ENCODE measurements at regions not wholly inside any gene's neighbourhood (a gene's known extent, or its start where the extent isn't known, plus 50 kb on each side); places are given as distances from the start of the nearest gene placed in this dataset.

DNA sequence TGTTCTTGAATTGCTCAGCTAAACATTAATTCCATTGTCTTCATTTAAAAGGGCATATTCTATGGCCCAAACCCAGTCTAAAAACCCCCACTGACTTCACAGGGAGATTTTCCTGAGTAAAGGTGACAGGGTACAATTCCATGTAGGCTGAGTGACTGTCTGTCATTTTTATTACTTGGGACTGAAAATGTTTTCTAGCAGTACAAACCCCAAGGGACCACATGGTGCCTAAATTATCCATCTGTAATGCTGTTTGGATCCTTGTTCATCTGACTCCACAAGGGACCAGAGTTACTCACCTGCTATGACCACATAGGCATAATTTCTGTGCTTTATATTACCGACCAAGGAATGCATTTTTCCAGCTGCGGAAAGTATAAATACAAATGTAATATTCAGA, 349.1 kb downstream of the ZNF608 start:
- Histone ChIP-seq H3K79me2 (ENCODE audit: insufficient read depth, low read length) (no peaks in the 10 kb centered on the region), H3K9me3 (ENCODE audit: control insufficient read depth in 1 of 2, insufficient read depth in 1 of 2, low read depth in 1 of 2, low read length in 2 of 2) (no peaks in the 10 kb centered on the region), H2AFZ (ENCODE audit: low read depth, low read length, poor library complexity, severe bottlenecking) (no peak overlapping the region), H3K4me1 (ENCODE audit: control insufficient read depth in 1 of 2, insufficient read depth in 2 of 2, low read length in 2 of 2) (peaks cover 0 to 8% of the 10 kb centered on the region in 2 experiments; a peak in 3 of 4 replicates), H3K4me2 (ENCODE audit: low read length) (no peak overlapping the region), H4K20me1 (ENCODE audit: insufficient read depth) (no peaks in the 10 kb centered on the region), H3K9me2 (ENCODE audit: insufficient read depth) (no peaks in the 10 kb centered on the region), H3K27me3 (ENCODE audit: insufficient read depth, low read length) (no peaks in the 10 kb centered on the region), H3K36me3 (ENCODE audit: control insufficient read depth in 1 of 2, insufficient read depth in 2 of 2, low read length in 2 of 2) (no peaks in the 10 kb centered on the region), H3K27ac (ENCODE audit: low read depth, low read length) (no peak overlapping the region), H3K4me3 (replicated peaks in 1 of 2; ENCODE audit: low read depth in 1 of 2, low read length in 2 of 2) (no peak overlapping the region), H3K9ac (ENCODE audit: low read length) (no peak overlapping the region)
- TF ChIP-seq, protein P1, sequence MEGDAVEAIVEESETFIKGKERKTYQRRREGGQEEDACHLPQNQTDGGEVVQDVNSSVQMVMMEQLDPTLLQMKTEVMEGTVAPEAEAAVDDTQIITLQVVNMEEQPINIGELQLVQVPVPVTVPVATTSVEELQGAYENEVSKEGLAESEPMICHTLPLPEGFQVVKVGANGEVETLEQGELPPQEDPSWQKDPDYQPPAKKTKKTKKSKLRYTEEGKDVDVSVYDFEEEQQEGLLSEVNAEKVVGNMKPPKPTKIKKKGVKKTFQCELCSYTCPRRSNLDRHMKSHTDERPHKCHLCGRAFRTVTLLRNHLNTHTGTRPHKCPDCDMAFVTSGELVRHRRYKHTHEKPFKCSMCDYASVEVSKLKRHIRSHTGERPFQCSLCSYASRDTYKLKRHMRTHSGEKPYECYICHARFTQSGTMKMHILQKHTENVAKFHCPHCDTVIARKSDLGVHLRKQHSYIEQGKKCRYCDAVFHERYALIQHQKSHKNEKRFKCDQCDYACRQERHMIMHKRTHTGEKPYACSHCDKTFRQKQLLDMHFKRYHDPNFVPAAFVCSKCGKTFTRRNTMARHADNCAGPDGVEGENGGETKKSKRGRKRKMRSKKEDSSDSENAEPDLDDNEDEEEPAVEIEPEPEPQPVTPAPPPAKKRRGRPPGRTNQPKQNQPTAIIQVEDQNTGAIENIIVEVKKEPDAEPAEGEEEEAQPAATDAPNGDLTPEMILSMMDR (IDR thresholded peaks at IDR 0.05 in 2 of 3, conservative IDR thresholded peaks at IDR 0.05 in 1 of 3; ENCODE audit: borderline replicate concordance in 1 of 3, insufficient read depth in 1 of 3, low read depth in 2 of 3, low read length in 2 of 3), result no peak
- TF ChIP-seq ZNF274 (IDR thresholded peaks at IDR 0.05; ENCODE audit: low read depth, low read length) (no peak), POLR2AphosphoS5 (IDR thresholded peaks at IDR 0.05; ENCODE audit: low read depth, low read length) (no peak), ELF1 (IDR thresholded peaks at IDR 0.05; ENCODE audit: borderline replicate concordance, low read depth) (no peak), CEBPB (IDR thresholded peaks at IDR 0.05; ENCODE audit: low read depth) (no peak), YY1 (IDR thresholded peaks at IDR 0.05; ENCODE audit: extremely low read depth, insufficient replicate concordance, low read depth, low read length) (no peak), SIN3A (IDR thresholded peaks at IDR 0.05; ENCODE audit: low read depth) (no peak), EGR1 (IDR thresholded peaks at IDR 0.05; ENCODE audit: low read depth) (no peak), ZFX (IDR thresholded peaks at IDR 0.05) (no peak), SP1 (IDR thresholded peaks at IDR 0.05; ENCODE audit: low read depth) (no peak)
- DNase-seq (ENCODE audit: low read depth, low spot score) (no peak), ATAC-seq (no peak)
- CTCF ChIA-PET, result no interaction called here
- RAD21 ChIA-PET (ENCODE audit: low non-redundant PET in 1 of 2, low total read pairs in 2 of 2, uncharacterized antibody in 2 of 2, unreplicated experiment in 2 of 2), result no interaction called here
- BruUV-seq (replicated peaks), result no TSS peak
- intact Hi-C loops (cut with micrococcal nuclease), result no loop called here
- POLR2A ChIA-PET, result no interaction called here

DNA sequence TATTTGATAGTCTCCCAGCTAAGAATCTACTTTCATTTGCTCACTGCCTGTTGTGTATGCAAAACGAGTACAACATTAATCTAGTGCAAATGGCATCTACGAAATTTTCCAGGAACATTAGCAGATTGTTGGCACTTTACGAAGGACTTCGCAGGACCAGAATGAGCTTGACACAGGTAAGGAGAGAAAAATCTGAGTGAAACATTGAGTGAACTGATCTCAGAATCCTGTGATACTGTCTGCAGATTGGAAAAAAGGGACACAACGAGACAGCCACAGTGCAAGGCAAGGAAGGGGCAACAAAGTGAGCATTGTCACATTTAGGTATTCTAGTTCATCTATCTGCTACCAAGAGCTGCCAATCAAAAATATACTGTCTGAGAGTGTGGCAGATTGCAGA, 350.5 kb downstream of the ZNF608 start:
- intact Hi-C loops (cut with micrococcal nuclease), result no loop called here
- H3K4me2 ChIP-seq (ENCODE audit: low read length), result no peak overlapping the region
- no peaks in the 10 kb centered on the region for H3K27me3 ChIP-seq (ENCODE audit: insufficient read depth, low read length)
- no peaks in the 10 kb centered on the region for H3K9me2 ChIP-seq (ENCODE audit: insufficient read depth)
- RAD21 ChIA-PET (ENCODE audit: low non-redundant PET in 1 of 2, low total read pairs in 2 of 2, uncharacterized antibody in 2 of 2, unreplicated experiment in 2 of 2), result no interaction called here
- CTCF ChIA-PET, result no interaction called here
- no peaks in the 10 kb centered on the region for H3K4me1 ChIP-seq (ENCODE audit: control insufficient read depth in 1 of 2, insufficient read depth in 2 of 2, low read length in 2 of 2)
- no peaks in the 10 kb centered on the region for H3K9me3 ChIP-seq (ENCODE audit: control insufficient read depth in 1 of 2, insufficient read depth in 1 of 2, low read depth in 1 of 2, low read length in 2 of 2)
- POLR2A ChIA-PET, result no interaction called here
- ATAC-seq (no peak), DNase-seq (ENCODE audit: low read depth, low spot score) (no peak)
- no peak overlapping the region for H2AFZ ChIP-seq (ENCODE audit: low read depth, low read length, poor library complexity, severe bottlenecking)
- no peak overlapping the region for H3K9ac ChIP-seq (ENCODE audit: low read length)
- no peaks in the 10 kb centered on the region for H3K79me2 ChIP-seq (ENCODE audit: insufficient read depth, low read length)
- no peak overlapping the region for H3K27ac ChIP-seq (ENCODE audit: low read depth, low read length)
- BruUV-seq (replicated peaks), result no TSS peak
- no peak overlapping the region for H3K4me3 ChIP-seq (replicated peaks in 1 of 2; ENCODE audit: low read depth in 1 of 2, low read length in 2 of 2)
- no peaks in the 10 kb centered on the region for H3K36me3 ChIP-seq (ENCODE audit: control insufficient read depth in 1 of 2, insufficient read depth in 2 of 2, low read length in 2 of 2)
- no peaks in the 10 kb centered on the region for H4K20me1 ChIP-seq (ENCODE audit: insufficient read depth)
- TF ChIP-seq, protein P2, sequence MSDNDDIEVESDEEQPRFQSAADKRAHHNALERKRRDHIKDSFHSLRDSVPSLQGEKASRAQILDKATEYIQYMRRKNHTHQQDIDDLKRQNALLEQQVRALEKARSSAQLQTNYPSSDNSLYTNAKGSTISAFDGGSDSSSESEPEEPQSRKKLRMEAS (IDR thresholded peaks at IDR 0.05), result no peak
- TF ChIP-seq ELF1 (IDR thresholded peaks at IDR 0.05; ENCODE audit: borderline replicate concordance, low read depth) (no peak), ZFX (IDR thresholded peaks at IDR 0.05) (no peak), EZH2 (IDR thresholded peaks at IDR 0.05) (no peak), JUND (IDR thresholded peaks at IDR 0.05) (no peak)
- TF ChIP-seq, protein P3, sequence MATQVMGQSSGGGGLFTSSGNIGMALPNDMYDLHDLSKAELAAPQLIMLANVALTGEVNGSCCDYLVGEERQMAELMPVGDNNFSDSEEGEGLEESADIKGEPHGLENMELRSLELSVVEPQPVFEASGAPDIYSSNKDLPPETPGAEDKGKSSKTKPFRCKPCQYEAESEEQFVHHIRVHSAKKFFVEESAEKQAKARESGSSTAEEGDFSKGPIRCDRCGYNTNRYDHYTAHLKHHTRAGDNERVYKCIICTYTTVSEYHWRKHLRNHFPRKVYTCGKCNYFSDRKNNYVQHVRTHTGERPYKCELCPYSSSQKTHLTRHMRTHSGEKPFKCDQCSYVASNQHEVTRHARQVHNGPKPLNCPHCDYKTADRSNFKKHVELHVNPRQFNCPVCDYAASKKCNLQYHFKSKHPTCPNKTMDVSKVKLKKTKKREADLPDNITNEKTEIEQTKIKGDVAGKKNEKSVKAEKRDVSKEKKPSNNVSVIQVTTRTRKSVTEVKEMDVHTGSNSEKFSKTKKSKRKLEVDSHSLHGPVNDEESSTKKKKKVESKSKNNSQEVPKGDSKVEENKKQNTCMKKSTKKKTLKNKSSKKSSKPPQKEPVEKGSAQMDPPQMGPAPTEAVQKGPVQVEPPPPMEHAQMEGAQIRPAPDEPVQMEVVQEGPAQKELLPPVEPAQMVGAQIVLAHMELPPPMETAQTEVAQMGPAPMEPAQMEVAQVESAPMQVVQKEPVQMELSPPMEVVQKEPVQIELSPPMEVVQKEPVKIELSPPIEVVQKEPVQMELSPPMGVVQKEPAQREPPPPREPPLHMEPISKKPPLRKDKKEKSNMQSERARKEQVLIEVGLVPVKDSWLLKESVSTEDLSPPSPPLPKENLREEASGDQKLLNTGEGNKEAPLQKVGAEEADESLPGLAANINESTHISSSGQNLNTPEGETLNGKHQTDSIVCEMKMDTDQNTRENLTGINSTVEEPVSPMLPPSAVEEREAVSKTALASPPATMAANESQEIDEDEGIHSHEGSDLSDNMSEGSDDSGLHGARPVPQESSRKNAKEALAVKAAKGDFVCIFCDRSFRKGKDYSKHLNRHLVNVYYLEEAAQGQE (IDR thresholded peaks at IDR 0.05; ENCODE audit: low read depth), result no peak

Measured in HCT116 (cell line).